NCI-H1694 (cell line): ENCODE measurements at regions not wholly inside any gene's neighbourhood (a gene's known extent, or its start where the extent isn't known, plus 50 kb on each side); places are given as distances from the start of the nearest gene placed in this dataset.
"Not testable (repeated sequence)": the region's sequence is repeated elsewhere in the genome, so short reads cannot be mapped to it uniquely, and the experiment has no call there.

Experiments
- DNase-seq: peaks from one replicate; lab custom pipeline; 2025; lab: John Stamatoyannopoulos, UW

DNA sequence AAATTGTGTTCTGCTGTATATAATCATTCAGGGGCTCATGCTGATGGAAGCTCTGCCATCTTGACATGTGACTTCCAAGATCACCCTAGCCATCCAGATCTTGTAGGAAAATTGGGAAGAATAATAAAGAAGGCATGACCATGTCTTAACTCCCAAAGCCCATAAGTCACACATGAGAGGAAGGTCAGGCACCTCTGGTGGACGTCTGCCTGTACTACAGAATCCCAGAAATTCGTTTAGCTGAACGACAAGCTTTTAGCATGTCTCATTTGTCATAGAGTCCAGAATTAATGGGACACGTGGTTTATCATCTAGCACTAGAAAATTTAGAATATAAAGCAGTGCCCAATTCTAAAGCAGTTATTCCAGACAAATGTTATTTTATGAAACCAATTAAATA, 212.7 kb downstream of the CENPC start:
- no peak for DNase-seq

- no peak for DNase-seq
These were observed 216.9 kb downstream of the CENPC start for GRCh38 chr4:67328393-67328792.

DNA sequence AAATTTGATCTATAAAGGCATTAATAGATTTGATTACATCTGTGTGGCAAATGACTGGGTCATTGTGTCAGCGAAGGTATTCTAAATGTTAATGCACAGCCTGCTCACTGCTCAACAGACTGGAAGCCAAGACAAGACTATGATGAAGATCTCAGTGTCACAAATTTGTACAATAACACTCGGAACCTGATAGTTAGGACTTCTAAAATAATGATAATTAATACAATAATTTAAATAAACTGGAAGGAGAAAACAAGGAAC, 217.4 kb downstream of the CENPC start:
- no peak for DNase-seq

- peak; percentile 45 for DNase-seq
These were observed 217.9 kb downstream of the CENPC start for GRCh38 chr4:67327245-67328017.

GRCh38 chr4:67325791-67326190, 219.5 kb downstream of the CENPC start:
- DNase-seq: no peak

DNA sequence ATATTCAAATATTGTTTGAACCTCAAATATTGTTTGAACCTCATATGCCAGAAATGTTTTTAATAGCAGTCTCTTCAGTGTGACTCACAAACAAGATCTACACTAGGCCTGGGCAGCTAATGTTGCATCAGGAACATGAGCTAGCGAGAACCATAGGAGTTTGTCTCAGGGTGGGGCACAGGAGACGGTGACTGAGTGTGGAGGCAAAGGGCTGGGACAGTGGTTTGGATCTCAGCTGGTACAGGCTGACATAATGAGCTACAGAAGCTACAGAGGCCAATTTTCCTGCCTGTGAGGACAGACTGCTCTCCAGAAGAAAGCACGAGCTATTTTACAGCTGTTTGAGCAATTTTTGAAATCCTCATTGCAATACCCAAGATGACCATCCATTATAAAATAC, 224.7 kb downstream of the CENPC start:
- DNase-seq: no peak

GRCh38 chr4:67319607-67320006, 225.7 kb downstream of the CENPC start:
- DNase-seq: not testable (repeated sequence)

- DNase-seq: not testable (repeated sequence)
These were observed 244.7 kb downstream of the CENPC start for GRCh38 chr4:67300497-67301185.

GRCh38 chr4:67292636-67293035, 252.7 kb downstream of the CENPC start:
- DNase-seq: no peak

DNA sequence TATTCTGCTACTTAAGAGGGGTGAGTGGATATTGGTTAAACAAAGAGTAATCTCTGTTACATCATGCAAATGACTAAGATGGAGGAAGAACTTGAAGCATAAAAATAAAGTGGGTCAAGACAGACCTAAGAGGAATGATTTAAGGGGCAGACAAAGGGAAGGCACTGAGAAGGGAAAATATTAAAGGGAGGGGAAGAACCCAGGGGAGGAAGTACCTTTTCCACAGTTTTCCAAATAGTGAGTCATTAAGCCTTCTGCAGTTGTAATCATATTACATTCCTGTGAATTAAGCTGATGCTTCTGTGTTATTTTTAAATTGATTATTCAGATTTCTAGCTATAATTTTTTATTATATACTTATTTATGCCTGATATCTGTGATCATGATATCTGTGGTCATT, 253.3 kb downstream of the CENPC start:
- DNase-seq: no peak

DNA sequence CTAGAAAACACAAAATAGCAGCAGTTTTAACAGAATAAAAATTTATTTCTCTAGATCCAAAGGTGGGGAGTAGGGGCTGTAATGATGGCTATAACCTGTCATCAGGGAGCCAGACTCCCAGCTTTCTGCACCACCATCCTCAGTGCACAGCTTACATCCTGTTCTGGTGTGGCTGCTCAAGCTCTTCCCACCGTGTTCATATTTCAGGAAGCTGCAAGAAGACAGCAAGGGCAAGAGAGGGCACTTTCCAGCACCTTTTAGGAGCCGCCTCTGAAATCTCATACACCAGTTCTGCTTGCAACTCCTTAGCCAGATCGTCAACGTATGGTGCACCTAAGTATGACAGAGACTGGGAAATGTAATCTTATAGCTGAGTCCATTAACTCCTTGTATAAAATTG, 253.7 kb downstream of the CENPC start:
- no peak for DNase-seq

DNA sequence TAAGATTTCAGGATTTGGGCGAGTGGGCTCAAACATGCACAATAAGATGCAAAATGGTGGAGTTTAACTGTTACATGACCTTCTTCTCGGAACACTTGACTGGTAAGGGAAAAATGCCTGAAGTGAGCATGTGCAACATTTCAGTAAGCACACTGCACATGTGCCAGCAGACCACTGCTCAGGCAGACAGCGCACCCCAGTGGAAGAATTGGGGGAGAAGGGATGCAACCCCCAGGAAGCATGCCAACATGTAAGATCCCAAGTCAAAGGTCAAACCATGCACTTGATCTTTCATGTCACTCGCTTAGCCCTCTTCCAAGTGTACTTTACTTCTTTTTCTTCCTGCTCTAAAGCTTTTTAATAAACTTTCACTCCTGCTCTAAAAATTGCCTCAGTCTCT, 256.3 kb downstream of the CENPC start:
- DNase-seq: peak; percentile 8

DNA sequence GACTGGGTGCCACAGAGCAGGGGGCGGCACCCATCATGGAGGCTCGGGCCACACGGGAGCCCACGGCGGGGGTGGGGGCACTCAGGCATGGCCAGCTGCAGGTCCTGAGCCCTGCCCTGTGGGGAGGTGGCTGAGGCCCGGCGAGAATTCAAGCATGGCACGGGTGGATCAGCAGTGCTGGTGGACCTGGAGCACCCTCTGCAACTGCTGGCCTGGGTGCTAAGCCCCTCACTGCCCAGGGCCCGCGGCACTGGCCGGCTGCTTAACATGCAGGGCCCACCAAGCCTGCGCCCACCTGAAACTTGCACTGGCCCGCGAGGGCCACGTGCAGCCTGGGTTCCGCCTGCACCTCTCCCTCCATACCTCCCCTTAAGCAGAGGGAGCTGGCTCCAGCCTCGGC, 258.6 kb downstream of the CENPC start:
- DNase-seq: no peak

DNA sequence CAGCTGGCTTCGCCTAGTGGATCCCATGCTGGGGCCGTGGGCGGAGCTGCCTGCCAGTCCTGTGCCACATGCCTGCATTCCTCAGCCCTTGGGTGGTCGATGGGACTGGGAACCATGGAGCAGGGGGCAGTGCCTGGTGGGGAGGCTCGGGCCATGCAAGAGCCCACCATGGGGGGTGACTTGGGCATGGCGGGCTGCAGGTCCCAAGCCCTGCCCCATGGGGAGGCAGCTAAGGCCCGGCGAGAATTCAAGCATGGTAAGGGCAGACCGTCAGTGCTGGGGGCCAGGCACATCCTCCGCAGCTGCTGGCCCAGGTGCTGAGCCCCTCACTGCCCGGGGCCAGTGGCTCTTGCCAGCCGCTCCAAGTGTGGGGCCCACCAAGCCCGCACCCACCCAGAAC, 262.6 kb downstream of the CENPC start:
- no peak for DNase-seq

- DNase-seq: no peak
These were observed 270.0 kb downstream of the CENPC start for GRCh38 chr4:67275179-67275750.

GRCh38 chr4:67274671-67275070, 270.6 kb downstream of the CENPC start:
- not testable (repeated sequence) for DNase-seq

DNA sequence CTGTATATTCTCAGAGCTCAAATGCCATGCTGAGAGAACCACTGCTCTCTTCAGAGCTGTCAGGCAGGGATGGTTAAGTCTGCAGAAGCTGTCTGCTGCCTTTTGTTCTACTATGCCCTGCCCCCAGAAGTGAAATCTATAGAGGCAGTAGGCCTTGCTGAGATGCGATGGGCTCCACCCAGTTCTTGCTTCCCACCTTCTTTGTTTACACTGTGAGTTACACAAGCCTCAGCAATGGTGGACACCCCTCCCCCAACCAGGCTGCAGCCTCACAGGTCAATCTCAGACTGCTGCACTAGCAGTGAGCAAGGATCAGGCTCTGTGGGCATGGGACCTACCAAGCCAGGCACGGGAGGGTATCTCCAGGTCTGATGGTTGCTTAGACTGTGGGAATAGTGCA, 271.6 kb downstream of the CENPC start:
- no peak for DNase-seq

GRCh38 chr4:67261971-67262370, 283.3 kb downstream of the CENPC start:
- no peak for DNase-seq

- DNase-seq: no peak
These were observed 288.8 kb downstream of the CENPC start for GRCh38 chr4:67256388-67257043.

DNA sequence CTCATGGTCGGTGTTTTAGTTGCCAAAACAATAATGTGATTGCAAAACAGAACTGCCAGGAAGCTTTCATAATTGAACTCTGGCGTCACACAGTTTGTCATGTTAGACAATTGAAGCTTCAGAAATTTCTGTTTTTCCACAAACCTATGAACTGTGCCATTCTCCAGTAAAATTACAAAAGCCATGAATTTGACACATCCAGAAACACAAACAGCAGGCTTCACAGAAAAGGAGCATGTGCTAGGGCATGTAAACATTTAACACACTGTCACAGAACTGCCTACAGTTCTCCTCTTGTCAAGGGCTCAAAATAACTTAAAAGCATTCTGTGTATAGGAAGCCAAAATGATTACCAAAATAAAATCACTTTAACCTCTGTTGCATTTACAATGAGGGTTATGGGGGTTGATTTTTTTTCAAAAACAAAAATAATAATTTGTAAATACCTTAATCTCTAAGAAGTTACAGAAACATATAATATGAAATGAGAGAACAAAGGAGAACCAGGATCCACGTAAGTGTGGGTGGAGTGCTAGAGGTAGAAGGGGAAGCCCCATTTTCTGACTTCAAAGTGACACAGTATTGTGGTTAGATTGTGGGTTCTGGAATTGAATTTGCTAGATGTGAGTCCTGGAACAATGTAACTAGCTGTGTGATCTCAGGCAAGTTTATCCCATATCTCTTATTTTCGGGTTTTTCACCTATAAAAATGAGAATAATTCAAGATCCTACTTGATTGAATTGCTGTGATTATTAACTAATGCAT, 295.0 kb downstream of the CENPC start:
- DNase-seq: no peak

DNA sequence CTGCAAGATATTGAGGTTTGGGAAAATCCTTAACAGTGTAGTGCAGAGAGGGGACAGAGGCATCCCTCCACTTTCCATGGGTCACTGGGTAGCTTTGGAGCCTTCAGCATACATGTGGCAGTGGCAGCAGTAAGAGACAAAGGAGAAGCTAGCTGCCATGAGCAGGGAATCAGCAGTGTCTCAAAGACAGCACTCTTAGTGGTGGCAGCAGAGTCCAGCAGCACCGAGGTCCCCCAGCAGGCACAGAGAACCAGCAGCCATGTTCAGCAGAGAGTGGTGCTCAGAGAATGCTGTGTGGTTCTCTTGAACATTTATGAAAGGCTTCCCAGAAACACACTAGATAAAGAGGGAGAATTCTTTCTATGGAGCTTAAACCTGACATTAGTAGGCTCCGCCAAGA, 308.5 kb downstream of the CENPC start:
- no peak for DNase-seq

- DNase-seq: no peak
These were observed 309.0 kb downstream of the CENPC start for GRCh38 chr4:67236318-67236717.
